ENCODE measurements at regions not wholly inside any gene's neighbourhood (a gene's known extent, or its start where the extent isn't known, plus 50 kb on each side); places are given as distances from the start of the nearest gene placed in this dataset.

- FAIRE-seq (no peak), DNase-seq (ENCODE audit: insufficient read length, low spot score) (no peak)
Measured at GRCh38 chr18:70496353-70497294, 207.8 kb downstream of the SOCS6 start.

DNA sequence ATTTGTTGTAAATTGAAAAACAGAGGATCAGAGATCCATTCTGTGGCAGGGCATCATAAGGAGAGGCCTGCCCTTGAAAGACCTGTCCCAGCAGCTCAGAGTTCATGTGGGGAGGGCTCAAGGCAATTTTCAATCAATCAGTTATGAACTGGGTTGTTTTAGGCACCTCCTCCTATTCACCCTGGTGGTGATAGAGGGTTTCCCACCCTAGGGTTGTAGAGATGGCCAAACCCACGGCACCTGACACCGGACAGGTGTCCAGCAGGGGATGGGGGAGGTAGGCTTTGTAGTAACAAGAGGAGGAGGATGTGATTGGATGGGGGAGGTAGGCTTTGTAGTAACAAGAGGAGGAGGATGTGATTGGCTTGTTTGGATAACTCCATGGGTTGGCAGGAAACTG, 205.7 kb downstream of the SOCS6 start:
- DNase-seq (ENCODE audit: insufficient read length, low spot score) (no peak), FAIRE-seq (no peak)

- no peak for DNase-seq (ENCODE audit: insufficient read length, low spot score)
- FAIRE-seq, result no peak
Measured at GRCh38 chr18:70493461-70493860, 204.6 kb downstream of the SOCS6 start.

DNA sequence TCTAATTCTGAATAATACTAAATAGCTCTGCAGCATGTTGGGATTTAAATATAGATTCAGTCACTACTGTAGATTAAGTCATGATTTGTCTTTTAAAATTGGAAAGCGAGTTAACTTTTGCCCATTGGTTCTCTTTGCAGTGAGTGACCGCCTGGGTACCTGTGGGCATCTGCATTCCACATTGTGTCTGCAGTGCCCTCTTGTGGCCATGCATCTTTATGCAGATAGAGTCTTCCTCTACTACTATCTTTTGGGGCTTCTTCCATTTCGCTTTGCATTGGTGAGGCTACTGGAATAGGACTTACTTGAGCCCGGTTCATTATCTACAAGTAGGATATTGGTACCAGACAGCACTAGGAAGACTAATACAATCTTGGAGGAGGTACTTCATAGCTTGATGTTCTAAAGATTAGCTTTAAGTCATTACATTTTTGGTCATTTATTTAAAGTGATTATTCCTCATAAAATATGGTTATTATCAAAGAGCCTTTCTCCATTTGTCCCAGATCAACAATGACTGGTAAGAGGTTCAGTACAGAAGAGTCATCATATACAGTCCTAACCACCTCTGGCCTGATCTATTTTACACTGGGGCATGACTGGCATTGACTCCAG, 203.0 kb downstream of the SOCS6 start:
- peak; percentile 62 for FAIRE-seq
- peak; percentile 19 for DNase-seq (ENCODE audit: insufficient read length, low spot score)

- DNase-seq (ENCODE audit: insufficient read length, low spot score) (peak; percentile 5), FAIRE-seq (peak; percentile 21)
Measured at GRCh38 chr18:70489986-70490933, 201.4 kb downstream of the SOCS6 start.

DNA sequence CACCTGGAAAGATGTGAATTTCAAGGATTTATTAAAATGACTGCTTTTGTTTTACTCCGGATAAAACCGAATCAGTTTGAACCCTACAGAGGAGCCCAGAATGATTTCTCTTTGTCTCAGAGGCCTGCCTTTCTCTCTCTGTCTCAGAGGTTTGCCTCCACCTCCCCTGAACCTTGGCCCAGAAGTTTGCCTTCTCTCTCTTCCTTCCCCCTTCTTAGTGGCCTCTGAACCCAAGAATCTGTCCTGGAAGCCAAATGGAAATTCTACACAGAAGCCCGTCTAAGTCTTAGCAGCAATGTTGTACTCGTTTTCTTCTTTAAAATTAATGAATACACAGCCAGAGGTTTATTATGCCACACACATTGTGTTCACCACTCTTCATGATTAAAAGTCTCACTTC, 200.7 kb downstream of the SOCS6 start:
- FAIRE-seq (no peak), DNase-seq (ENCODE audit: insufficient read length, low spot score) (no peak)

DNA sequence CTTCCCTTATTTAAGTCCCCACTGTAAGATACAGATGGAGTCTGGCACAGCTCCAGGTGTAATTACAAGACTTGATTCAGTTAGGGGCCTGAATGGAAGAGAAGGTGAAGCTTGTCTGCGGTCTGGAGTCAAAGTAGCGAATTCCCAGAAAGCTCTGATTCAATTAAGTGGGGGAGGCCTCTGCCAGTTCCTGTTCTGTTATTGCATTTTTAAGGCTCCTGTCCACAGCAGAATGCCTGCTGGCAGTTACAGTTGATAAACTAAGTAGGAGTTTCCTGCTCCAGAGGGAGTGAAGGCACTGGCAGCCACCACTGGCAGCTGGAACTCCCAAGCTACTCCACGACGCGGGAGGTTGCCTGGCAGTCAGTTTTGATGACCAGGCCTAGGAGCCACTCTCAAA, 181.1 kb downstream of the SOCS6 start:
- FAIRE-seq, result no peak
- no peak for DNase-seq (ENCODE audit: insufficient read length, low spot score)

GRCh38 chr18:70468861-70469547, 180.2 kb downstream of the SOCS6 start:
- DNase-seq (ENCODE audit: insufficient read length, low spot score), result no peak
- no peak for FAIRE-seq

GRCh38 chr18:70464343-70465114, 175.7 kb downstream of the SOCS6 start:
- DNase-seq (ENCODE audit: insufficient read length, low spot score) (peak; percentile 17), FAIRE-seq (no peak)

GRCh38 chr18:70463085-70463484, 174.2 kb downstream of the SOCS6 start:
- DNase-seq (ENCODE audit: insufficient read length, low spot score) (no peak), FAIRE-seq (no peak)

DNA sequence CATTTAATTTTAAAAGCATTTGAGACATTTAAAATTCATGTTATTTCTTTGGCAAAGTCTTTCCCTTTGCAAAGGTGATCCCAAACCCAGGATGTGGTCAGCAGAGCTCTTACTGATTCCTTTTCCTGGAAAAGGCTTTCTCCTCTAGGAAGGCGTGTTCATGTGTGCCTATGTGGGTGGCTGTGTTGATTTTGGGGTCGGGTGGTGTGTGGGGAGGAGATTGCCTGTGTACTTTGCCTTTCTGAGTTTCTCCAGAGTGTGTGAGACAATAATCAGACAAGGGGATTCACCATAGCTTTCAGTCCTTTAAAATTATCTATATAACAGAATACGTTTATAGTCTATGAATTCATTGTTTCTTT, 173.2 kb downstream of the SOCS6 start:
- no peak for FAIRE-seq
- DNase-seq (ENCODE audit: insufficient read length, low spot score), result no peak

GRCh38 chr18:70461323-70462077, 172.7 kb downstream of the SOCS6 start:
- no peak for DNase-seq (ENCODE audit: insufficient read length, low spot score)
- FAIRE-seq, result no peak

GRCh38 chr18:70459731-70460130, 170.9 kb downstream of the SOCS6 start:
- no peak for FAIRE-seq
- DNase-seq (ENCODE audit: insufficient read length, low spot score), result no peak

- FAIRE-seq (no peak), DNase-seq (ENCODE audit: insufficient read length, low spot score) (no peak)
Measured at GRCh38 chr18:70459251-70459650, 170.4 kb downstream of the SOCS6 start.

GRCh38 chr18:70457788-70458187, 168.9 kb downstream of the SOCS6 start:
- no peak for FAIRE-seq
- no peak for DNase-seq (ENCODE audit: insufficient read length, low spot score)

DNA sequence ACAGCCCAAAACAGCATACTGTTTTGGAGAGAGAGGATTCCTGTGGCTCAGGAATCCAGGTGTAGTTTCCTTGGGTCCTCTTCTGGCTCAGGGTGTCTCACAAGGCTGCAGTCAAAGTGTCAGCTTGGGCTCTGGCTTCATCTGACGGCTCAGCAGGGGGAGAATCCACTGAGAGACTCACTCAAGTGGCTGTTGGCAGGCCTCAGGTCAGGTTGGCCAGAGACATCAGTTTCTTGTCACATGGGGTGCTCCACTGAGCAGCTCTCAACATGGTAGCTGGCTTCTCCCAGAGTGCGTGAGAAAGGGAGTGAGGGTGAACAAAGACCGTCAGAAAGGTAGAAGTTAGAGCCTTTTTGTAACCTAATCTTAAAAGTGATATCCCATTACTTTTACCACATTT, 168.4 kb downstream of the SOCS6 start:
- no peak for FAIRE-seq
- DNase-seq (ENCODE audit: insufficient read length, low spot score), result no peak

- FAIRE-seq (no peak), DNase-seq (ENCODE audit: insufficient read length, low spot score) (no peak)
Measured at GRCh38 chr18:70456376-70456775, 167.5 kb downstream of the SOCS6 start.

DNA sequence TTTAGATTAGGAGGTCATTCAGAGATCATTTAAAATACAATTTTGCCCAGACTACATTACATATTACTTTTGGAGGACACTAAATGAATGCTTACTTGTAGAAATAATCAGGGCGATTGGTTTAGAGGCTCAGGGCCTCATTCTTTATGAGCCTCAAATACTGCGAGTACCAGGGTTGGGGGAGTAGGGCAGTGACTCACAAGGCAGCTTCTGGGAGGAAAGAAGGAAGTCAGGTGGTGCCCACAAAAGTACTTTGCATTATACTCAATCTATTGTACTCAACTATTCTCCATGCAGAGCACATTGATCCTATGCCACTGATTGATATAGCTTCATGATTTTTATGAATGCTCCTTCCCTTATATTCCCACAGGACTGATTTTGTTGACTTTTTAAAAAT, 166.9 kb downstream of the SOCS6 start:
- no peak for DNase-seq (ENCODE audit: insufficient read length, low spot score)
- FAIRE-seq, result no peak

DNA sequence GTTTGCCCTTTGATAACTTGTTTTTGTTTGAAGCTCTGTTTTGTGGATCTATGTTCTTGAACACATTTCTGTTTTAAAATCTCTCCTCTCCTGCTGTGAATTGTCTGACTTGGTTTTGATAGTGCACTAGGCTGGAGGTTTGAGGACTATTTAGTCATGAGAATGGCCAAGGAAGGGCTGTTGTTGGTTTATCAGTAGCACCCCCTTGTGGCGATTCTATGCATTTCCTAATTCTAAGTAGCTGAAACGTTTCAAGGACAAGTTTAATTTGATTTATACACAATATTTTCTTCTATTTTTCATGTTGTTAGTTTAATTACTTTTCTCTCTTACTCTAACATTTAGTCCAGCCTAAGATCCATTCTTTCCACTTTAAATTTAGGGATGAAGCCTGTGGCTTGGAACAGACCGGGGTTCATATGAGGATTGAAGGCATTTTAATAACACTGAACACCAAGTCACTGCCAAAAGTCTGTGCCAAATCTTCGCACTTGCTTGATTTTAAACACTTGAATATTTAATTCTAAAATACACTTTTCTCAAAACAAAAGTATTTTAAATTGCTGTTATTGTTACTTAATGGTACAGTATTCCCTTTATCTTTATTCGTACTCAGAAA, 166.0 kb downstream of the SOCS6 start:
- DNase-seq (ENCODE audit: insufficient read length, low spot score) (peak; percentile 15), FAIRE-seq (peak; percentile 82)
